Osteoblast (primary cell): ENCODE measurements at regions not wholly inside any gene's neighbourhood (a gene's known extent, or its start where the extent isn't known, plus 50 kb on each side); places are given as distances from the start of the nearest gene placed in this dataset.

Experiments used
- DNase-seq: peaks from one replicate; pipeline ENCODE4 v3.0.0; 2011; ENCODE audit warnings: low spot score, mixed read lengths; ENCODE audit not compliant: insufficient read length; ENCODE audit errors: missing footprints
- H2AFZ ChIP-seq: 2 replicates; pipeline ENCODE4 v1.6.0; 2011; ENCODE audit warnings: mild to moderate bottlenecking, low read length
- H3K27ac ChIP-seq: 2 replicates; pipeline ENCODE4 v1.5.1; 2011; ENCODE audit warnings: mild to moderate bottlenecking, low read depth, low read length, moderate library complexity
- H3K27me3 ChIP-seq: 2 replicates; pipeline ENCODE4 v1.6.0; 2012; ENCODE audit warnings: mild to moderate bottlenecking, control low read depth, inconsistent platforms, low read length, moderate library complexity; ENCODE audit not compliant: insufficient read depth
- H3K36me3 ChIP-seq: 2 replicates; pipeline ENCODE4 v1.5.1; 2011; ENCODE audit warnings: mild to moderate bottlenecking, low read length, control low read depth, moderate library complexity; ENCODE audit not compliant: insufficient read depth
- H3K4me1 ChIP-seq: 2 replicates; pipeline ENCODE4 v1.5.1; 2011; ENCODE audit warnings: mild to moderate bottlenecking, low read length, control low read depth, moderate library complexity; ENCODE audit not compliant: insufficient read depth
- H3K4me2 ChIP-seq: 2 replicates; pipeline ENCODE4 v1.6.0; 2011; ENCODE audit warnings: mild to moderate bottlenecking, low read length; ENCODE audit not compliant: insufficient read depth
- H3K4me3 ChIP-seq: fragments of 200-600 bp; sonication (generic); 3 replicates; pipeline ENCODE4 v1.5.1; 2012; ENCODE audit warnings: mild to moderate bottlenecking, low read length, inconsistent platforms; ENCODE audit not compliant: insufficient read depth
- H3K79me2 ChIP-seq: 2 replicates; pipeline ENCODE4 v1.6.0; 2012; ENCODE audit warnings: mild to moderate bottlenecking, low read length, control low read depth, inconsistent platforms; ENCODE audit not compliant: insufficient read depth
- H3K9me3 ChIP-seq: 2 replicates; pipeline ENCODE4 v1.5.1; 2011; ENCODE audit warnings: low read depth, low read length, control low read depth
- H4K20me1 ChIP-seq: 2 replicates; pipeline ENCODE4 v1.6.0; 2012; ENCODE audit warnings: mild to moderate bottlenecking, low read length, control low read depth; ENCODE audit not compliant: insufficient read depth
- CTCF ChIP-seq: IDR thresholded peaks from 2 replicates; pipeline ENCODE4 v1.5.1; 2011; ENCODE audit warnings: mild to moderate bottlenecking, low read depth, low read length, moderate library complexity; ENCODE audit errors: extremely low read depth

GRCh38 chr5:15338546-15338945 is 161.4 kb upstream of the FBXL7 start:
- H3K9me3 ChIP-seq = no peaks in the 10 kb centered on the region
- no peak for TF ChIP-seq CTCF

DNA sequence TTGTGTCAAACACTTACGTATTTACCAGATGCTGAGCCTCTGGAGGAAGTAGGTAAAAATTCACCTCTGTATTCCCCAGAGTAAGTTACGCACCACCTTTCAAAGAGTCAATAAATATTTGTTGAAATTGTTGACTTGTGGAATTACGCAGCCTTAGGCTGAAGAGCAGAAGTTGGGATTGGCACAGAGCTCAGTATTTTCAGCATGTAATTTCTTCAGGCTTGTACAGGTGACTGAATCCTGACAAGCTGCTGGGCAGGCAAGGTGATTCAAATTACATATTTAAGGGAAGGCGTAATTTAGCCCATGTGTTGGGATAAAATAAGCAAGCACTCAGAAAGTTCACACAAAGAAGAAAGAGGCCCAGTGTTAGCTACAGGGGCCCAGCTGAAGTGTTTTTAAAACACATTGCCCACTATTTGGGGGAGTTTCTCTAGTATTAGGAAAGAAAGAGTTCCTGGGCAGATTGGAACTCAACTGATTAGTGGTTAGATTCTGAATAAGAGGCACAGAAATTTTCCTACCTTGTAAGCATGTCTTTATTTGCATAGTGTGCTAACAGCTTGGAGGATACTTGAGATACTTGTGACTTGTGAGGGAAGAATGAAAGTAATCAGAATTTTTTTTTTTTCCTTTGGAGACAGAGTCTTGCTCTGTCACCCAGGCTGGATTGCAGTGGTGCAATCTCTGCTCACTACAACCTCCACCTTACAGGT is 165.3 kb upstream of the FBXL7 start:
- Histone ChIP-seq H3K4me2 (no peak overlapping the region), H2AFZ (no peak overlapping the region), H3K27me3 (no peaks in the 10 kb centered on the region), H3K27ac (no peak overlapping the region), H3K36me3 (no peaks in the 10 kb centered on the region), H3K4me3 (no peak overlapping the region), H4K20me1 (no peaks in the 10 kb centered on the region), H3K4me1 (no peaks in the 10 kb centered on the region), H3K79me2 (no peaks in the 10 kb centered on the region), H3K9me3 (no peaks in the 10 kb centered on the region)
- no peak for TF ChIP-seq CTCF
- DNase-seq = no peak

More at GRCh38 chr5:15338546-15338945, 161.4 kb upstream of the FBXL7 start:
- no peaks in the 10 kb centered on the region for H3K27me3 ChIP-seq
- no peaks in the 10 kb centered on the region for H3K4me1 ChIP-seq
- no peak overlapping the region for H3K4me2 ChIP-seq
- no peak overlapping the region for H2AFZ ChIP-seq
- no peaks in the 10 kb centered on the region for H3K36me3 ChIP-seq
- no peak overlapping the region for H3K27ac ChIP-seq
- no peaks in the 10 kb centered on the region for H4K20me1 ChIP-seq
- no peak overlapping the region for H3K4me3 ChIP-seq
- no peak for DNase-seq
- H3K79me2 ChIP-seq = no peaks in the 10 kb centered on the region

GRCh38 chr5:15333091-15333490 is 166.9 kb upstream of the FBXL7 start:
- Histone ChIP-seq H2AFZ (no peak overlapping the region), H3K79me2 (no peaks in the 10 kb centered on the region), H3K27me3 (no peaks in the 10 kb centered on the region), H3K36me3 (no peaks in the 10 kb centered on the region), H3K4me3 (no peak overlapping the region), H4K20me1 (no peaks in the 10 kb centered on the region), H3K9me3 (no peaks in the 10 kb centered on the region), H3K27ac (no peak overlapping the region), H3K4me2 (no peak overlapping the region), H3K4me1 (no peaks in the 10 kb centered on the region)
- DNase-seq = no peak
- no peak for TF ChIP-seq CTCF

- no peaks in the 10 kb centered on the region for H3K9me3 ChIP-seq
- no peak overlapping the region for H3K4me3 ChIP-seq
- no peaks in the 10 kb centered on the region for H3K36me3 ChIP-seq
- no peak overlapping the region for H3K27ac ChIP-seq
- H3K27me3 ChIP-seq = no peaks in the 10 kb centered on the region
- H3K4me1 ChIP-seq = no peaks in the 10 kb centered on the region
- no peaks in the 10 kb centered on the region for H4K20me1 ChIP-seq
- no peak overlapping the region for H3K4me2 ChIP-seq
- no peaks in the 10 kb centered on the region for H3K79me2 ChIP-seq
- no peak overlapping the region for H2AFZ ChIP-seq
- DNase-seq = no peak
- TF ChIP-seq CTCF = no peak
Measured at GRCh38 chr5:15326932-15327331, 173.0 kb upstream of the FBXL7 start.
